VCaP (cell line): ENCODE measurements at regions not wholly inside any gene's neighbourhood (a gene's known extent, or its start where the extent isn't known, plus 50 kb on each side); places are given as distances from the start of the nearest gene placed in this dataset.
"Not testable (repeated sequence)": the region's sequence is repeated elsewhere in the genome, so short reads cannot be mapped to it uniquely, and the experiment has no call there.

Source experiments
- H3K27ac ChIP-seq: fragments of 450-650 bp; 2 replicates; pipeline ENCODE4 v1.5.1; 2017
- CTCF ChIP-seq: fragments of 450-650 bp; conservative IDR thresholded peaks from 2 replicates; pipeline ENCODE4 v1.5.1; 2017; ENCODE audit warnings: mild to moderate bottlenecking, moderate library complexity

- H3K27ac ChIP-seq, result not testable (repeated sequence)
Observed at GRCh38 chr7:106713452-106713851, 52.5 kb upstream of the CCDC71L start.

GRCh38 chr7:106714590-106715442 lies 53.9 kb upstream of the CCDC71L start:
- not testable (repeated sequence) for H3K27ac ChIP-seq

DNA sequence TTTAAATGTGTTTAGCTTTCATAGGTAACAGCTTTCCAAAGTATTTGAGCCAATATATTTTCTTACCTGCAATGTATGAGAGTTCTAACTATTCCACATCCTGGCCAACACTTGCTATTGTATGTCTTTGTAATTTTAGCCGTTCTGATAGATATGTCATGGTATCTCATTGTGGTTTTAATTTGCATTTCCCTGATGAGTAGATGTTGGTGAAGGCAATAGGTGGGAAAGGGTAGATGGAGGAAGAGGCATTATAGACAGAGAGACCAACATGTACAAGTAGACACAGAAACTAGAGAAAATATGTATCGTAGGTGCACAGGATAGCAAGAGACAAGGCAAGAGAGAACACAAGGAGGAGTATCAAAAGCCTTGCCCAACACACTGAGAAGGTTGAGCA lies 54.8 kb upstream of the CCDC71L start:
- TF ChIP-seq CTCF, result no peak
- H3K27ac ChIP-seq, result no peak overlapping the region

GRCh38 chr7:106717254-106717954 lies 56.4 kb upstream of the CCDC71L start:
- TF ChIP-seq CTCF, result no peak
- no peak overlapping the region for H3K27ac ChIP-seq

- no peak overlapping the region for H3K27ac ChIP-seq
Observed at GRCh38 chr7:106717955-106718871, 57.3 kb upstream of the CCDC71L start.

DNA sequence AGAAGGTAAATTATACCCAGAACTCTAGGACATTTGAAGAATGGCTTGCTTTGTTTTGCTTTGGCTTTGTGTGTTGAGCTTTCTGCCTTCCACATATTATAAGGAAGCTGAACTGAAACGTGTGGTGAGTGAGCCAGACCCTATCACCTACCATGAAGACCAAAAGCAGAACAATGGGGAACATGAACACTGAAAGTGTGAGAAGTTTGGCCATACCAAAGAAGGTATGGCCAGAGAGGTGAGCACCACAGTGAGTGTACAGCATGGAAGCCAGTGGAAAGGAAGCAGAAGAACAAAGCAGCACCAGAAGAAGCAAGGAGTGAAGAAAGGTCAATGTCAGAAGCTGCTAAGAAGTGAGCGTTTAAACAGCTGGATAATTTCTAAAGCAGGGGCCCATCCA lies 59.7 kb upstream of the CCDC71L start:
- no peak for TF ChIP-seq CTCF
- no peak overlapping the region for H3K27ac ChIP-seq

More at GRCh38 chr7:106717955-106718871, 57.3 kb upstream of the CCDC71L start:
- TF ChIP-seq CTCF, result no peak

- H3K27ac ChIP-seq, result no peak overlapping the region
- TF ChIP-seq CTCF, result no peak
Observed at GRCh38 chr7:106721816-106722785, 61.1 kb upstream of the CCDC71L start.
